ENCODE measurements at regions not wholly inside any gene's neighbourhood (a gene's known extent, or its start where the extent isn't known, plus 50 kb on each side); places are given as distances from the start of the nearest gene placed in this dataset.

DNA sequence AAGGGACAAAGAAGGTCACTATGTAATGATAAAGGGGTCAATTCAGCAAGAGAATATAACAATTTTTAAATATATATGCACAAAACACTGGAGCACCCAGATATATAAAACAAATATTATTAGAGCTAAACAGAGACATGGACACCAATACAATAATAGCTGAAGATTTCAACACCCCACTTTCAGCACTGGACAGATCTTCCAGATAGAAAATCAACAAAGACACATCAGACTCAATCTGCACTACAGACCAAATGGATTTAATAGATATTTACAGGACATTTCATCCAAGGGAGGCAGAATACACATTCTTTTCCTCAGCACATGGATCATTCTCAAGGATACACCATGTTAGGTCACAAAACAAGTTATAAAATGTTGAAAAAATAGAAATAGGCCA, 111.4 kb downstream of the SOX3 start:
- no peaks in the 10 kb centered on the region for H3K36me3 ChIP-seq
- TF ChIP-seq, protein P1, sequence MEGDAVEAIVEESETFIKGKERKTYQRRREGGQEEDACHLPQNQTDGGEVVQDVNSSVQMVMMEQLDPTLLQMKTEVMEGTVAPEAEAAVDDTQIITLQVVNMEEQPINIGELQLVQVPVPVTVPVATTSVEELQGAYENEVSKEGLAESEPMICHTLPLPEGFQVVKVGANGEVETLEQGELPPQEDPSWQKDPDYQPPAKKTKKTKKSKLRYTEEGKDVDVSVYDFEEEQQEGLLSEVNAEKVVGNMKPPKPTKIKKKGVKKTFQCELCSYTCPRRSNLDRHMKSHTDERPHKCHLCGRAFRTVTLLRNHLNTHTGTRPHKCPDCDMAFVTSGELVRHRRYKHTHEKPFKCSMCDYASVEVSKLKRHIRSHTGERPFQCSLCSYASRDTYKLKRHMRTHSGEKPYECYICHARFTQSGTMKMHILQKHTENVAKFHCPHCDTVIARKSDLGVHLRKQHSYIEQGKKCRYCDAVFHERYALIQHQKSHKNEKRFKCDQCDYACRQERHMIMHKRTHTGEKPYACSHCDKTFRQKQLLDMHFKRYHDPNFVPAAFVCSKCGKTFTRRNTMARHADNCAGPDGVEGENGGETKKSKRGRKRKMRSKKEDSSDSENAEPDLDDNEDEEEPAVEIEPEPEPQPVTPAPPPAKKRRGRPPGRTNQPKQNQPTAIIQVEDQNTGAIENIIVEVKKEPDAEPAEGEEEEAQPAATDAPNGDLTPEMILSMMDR (IDR thresholded peaks at IDR 0.05): no peak
- no peak overlapping the region for H3K27ac ChIP-seq
- DNase-seq (ENCODE audit: low spot score in 2 of 2): no peak
- no peaks in the 10 kb centered on the region for H3K4me1 ChIP-seq
- H3K27me3 ChIP-seq: no peaks in the 10 kb centered on the region
- no peak overlapping the region for H3K4me3 ChIP-seq
- intact Hi-C loops (cut with DNase I): no loop called here
- no peaks in the 10 kb centered on the region for H3K9me3 ChIP-seq

DNA sequence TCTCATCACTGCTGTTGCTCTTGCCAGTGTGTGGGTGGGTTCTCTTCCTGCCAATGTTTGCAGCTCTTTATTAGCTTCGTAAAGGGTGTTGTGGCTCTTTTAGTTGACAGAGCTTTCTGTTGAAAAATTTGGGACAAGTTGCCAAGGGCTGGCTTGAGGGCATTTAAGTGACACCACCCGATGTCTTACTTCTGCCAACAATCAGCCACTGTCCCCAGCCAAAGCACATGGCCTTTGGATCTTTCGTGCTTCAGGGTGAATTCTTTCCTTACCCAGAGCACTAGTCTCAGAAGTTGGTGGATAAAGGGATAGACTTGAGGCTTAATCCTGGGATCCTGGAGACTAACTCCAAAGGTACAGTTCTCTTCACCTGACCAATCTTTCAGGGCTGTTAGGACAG, 113.6 kb downstream of the SOX3 start:
- no peaks in the 10 kb centered on the region for H3K4me1 ChIP-seq
- no peak for DNase-seq (ENCODE audit: low spot score in 2 of 2)
- no peaks in the 10 kb centered on the region for H3K9me3 ChIP-seq
- intact Hi-C loops (cut with DNase I): no loop called here
- TF ChIP-seq, protein P1 (IDR thresholded peaks at IDR 0.05): no peak
- no peaks in the 10 kb centered on the region for H3K27me3 ChIP-seq
- H3K36me3 ChIP-seq: no peaks in the 10 kb centered on the region
- no peak overlapping the region for H3K27ac ChIP-seq
- H3K4me3 ChIP-seq: no peak overlapping the region

DNA sequence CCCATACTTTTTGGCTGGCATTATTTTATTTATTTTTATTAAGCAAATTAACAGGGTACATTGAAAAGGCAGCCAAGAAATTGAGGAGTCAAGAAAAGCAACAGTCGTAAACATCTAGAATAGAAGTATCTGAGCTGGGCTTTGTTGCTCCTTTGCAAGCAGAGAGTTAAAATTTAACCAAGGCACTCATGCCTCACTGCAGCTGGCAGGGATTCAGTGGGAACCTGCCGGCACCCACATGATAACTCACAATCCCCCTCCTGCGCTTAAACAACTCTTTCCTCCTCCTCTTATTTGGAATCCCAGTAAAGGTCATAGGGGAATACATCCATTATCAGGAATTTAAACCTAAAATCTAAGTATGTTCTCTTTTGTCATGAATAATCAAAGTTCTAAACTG, 115.5 kb downstream of the SOX3 start:
- Histone ChIP-seq H3K4me1 (no peaks in the 10 kb centered on the region), H3K4me3 (no peak overlapping the region), H3K36me3 (no peaks in the 10 kb centered on the region), H3K9me3 (no peaks in the 10 kb centered on the region), H3K27ac (no peak overlapping the region), H3K27me3 (no peaks in the 10 kb centered on the region)
- TF ChIP-seq, protein P1 (IDR thresholded peaks at IDR 0.05): no peak
- no peak for DNase-seq (ENCODE audit: low spot score in 2 of 2)
- intact Hi-C loops (cut with DNase I): no loop called here

DNA sequence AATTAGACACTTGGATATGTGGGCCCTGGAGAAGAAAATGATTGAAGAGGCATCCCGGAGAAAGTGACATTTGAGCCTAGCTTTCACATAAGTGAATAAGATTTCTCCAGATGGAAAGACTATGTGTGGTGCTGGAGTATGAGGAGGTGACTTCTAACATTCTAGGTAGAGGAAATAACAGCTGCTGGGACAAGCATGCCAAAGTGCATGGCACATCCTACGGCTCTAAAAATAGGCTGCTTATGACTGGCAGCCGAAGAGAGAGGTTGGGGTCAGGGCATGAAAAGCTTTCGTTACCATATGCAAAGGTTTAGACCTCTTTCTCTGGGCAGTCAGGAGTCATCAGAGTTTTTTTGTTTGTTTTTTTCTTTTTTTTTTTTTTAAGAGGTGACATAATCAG, 142.0 kb downstream of the SOX3 start:
- intact Hi-C loops (cut with DNase I): no loop called here
- TF ChIP-seq, protein P1 (IDR thresholded peaks at IDR 0.05): no peak

GRCh38 chrX:140360924-140361323, 143.9 kb downstream of the SOX3 start:
- no peaks in the 10 kb centered on the region for H3K27me3 ChIP-seq
- H3K4me3 ChIP-seq: no peak overlapping the region
- no peak overlapping the region for H3K27ac ChIP-seq
- no peak for DNase-seq (ENCODE audit: low spot score in 2 of 2)
- H3K36me3 ChIP-seq: no peaks in the 10 kb centered on the region
- TF ChIP-seq, protein P1 (IDR thresholded peaks at IDR 0.05): no peak
- intact Hi-C loops (cut with DNase I): no loop called here
- no peaks in the 10 kb centered on the region for H3K9me3 ChIP-seq
- no peaks in the 10 kb centered on the region for H3K4me1 ChIP-seq

More for the DNA sequence above, 142.0 kb downstream of the SOX3 start:
- Histone ChIP-seq H3K4me3 (no peak overlapping the region), H3K4me1 (no peaks in the 10 kb centered on the region), H3K27ac (no peak overlapping the region), H3K27me3 (no peaks in the 10 kb centered on the region), H3K9me3 (no peaks in the 10 kb centered on the region), H3K36me3 (no peaks in the 10 kb centered on the region)
- no peak for DNase-seq (ENCODE audit: low spot score in 2 of 2)

GRCh38 chrX:140360284-140360683, 144.6 kb downstream of the SOX3 start:
- Histone ChIP-seq H3K27ac (no peak overlapping the region), H3K27me3 (no peaks in the 10 kb centered on the region), H3K4me1 (no peaks in the 10 kb centered on the region), H3K4me3 (no peak overlapping the region), H3K9me3 (no peaks in the 10 kb centered on the region), H3K36me3 (no peaks in the 10 kb centered on the region)
- no peak for DNase-seq (ENCODE audit: low spot score in 2 of 2)
- TF ChIP-seq, protein P1 (IDR thresholded peaks at IDR 0.05): no peak
- intact Hi-C loops (cut with DNase I): no loop called here

All from ascending aorta (tissue), 2 donors.